Adrenal gland (tissue), 9 donors: ENCODE measurements at regions not wholly inside any gene's neighbourhood (a gene's known extent, or its start where the extent isn't known, plus 50 kb on each side); places are given as distances from the start of the nearest gene placed in this dataset.

ENCODE experiments used
- DNase-seq, 7 donors: peaks; one replicate each; pipeline ENCODE4 v3.0.0-alpha.2; 2019 to 2020
- H3K27ac ChIP-seq, 5 donors: fragments of 200-600 bp; sonication (generic) in 4 of 5; 1 replicate in 3 of 5; 2 replicates in 2 of 5; pipeline versions ENCODE4 v1.5.1 to v1.8.0; 2016 to 2020; ENCODE audit warnings: mild to moderate bottlenecking in 1 of 5
- H3K27me3 ChIP-seq: fragments of 200-600 bp; 2 replicates; pipeline ENCODE4 v1.8.0; 2021
- H3K36me3 ChIP-seq, 2 donors: fragments of 200-600 bp; replicated peaks in 1 of 2; 1 replicate in 1 of 2; 2 replicates in 1 of 2; pipeline versions ENCODE4 v1.5.1 to v1.8.0; 2018 to 2022
- H3K4me1 ChIP-seq, 2 donors: fragments of 200-600 bp; replicated peaks in 1 of 2; 1 replicate in 1 of 2; 2 replicates in 1 of 2; pipeline versions ENCODE4 v1.5.1 to v1.8.0; 2018 to 2021
- H3K4me3 ChIP-seq, 4 donors: fragments of 200-600 bp; sonication (generic) in 3 of 4; one replicate each; pipeline ENCODE4 v1.5.1; 2016 to 2018
- H3K9me3 ChIP-seq, 3 donors: fragments of 200-600 bp; sonication (generic) in 1 of 3; replicated peaks in 1 of 3; 1 replicate in 2 of 3; 2 replicates in 1 of 3; pipeline versions ENCODE4 v1.5.1 to v1.8.0; 2016 to 2021
- POLR2A ChIP-seq, 2 donors: fragments of 450-650 bp; IDR thresholded peaks; one replicate each; pipeline ENCODE4 v1.6.1; 2017; ENCODE audit warnings: antibody characterized with exemption in 2 of 2, mild to moderate bottlenecking in 2 of 2, moderate library complexity in 1 of 2
- WGBS, 4 donors: extraction: QIAGEN DNeasy Blood & Tissue Kit in 2 of 4; methylation state at CpG; one replicate each; pipeline versions ENCODE4 v1.1.5 to v1.1.7; 2013 to 2017; 5-methylcytosine and 5-hydroxymethylcytosine counted together
- intact Hi-C, 2 donors: fragments of 100-400 bp; cut with DNase I; formaldehyde crosslinking; loops; one replicate each; pipeline versions ENCODE4 v1.14.1 to v1.15.0; 2022 to 2023
- TF ChIP-seq, protein P1 (sequence below), 6 experiments: fragments of 450-650 bp in 4 of 6; fragments of 200-600 bp in 2 of 6; sonication (generic) in 1 of 6; IDR thresholded peaks; 1 replicate in 5 of 6; 2 replicates in 1 of 6; pipeline versions ENCODE4 v1.5.1 to v1.8.0; 2016 to 2021; ENCODE audit warnings: antibody characterized with exemption in 6 of 6, mild to moderate bottlenecking in 2 of 6, moderate library complexity in 1 of 6
- donor health status: healthy with polysubstance abuse.
- donor health status: Bipolar disorder and iron deficiency.
- donor health status: DM: yes; HTN: yes; CAD: no.
- donor health status: DM: no; HTN: no; CAD: no.
- donor health status: DM: no; HTN: no; CAD: no.

- Histone ChIP-seq H3K36me3 (no peaks in the 10 kb centered on the region), H3K9me3 (no peaks in the 10 kb centered on the region), H3K27me3 (no peaks in the 10 kb centered on the region), H3K4me3 (no peak overlapping the region), H3K27ac (no peak overlapping the region), H3K4me1 (no peaks in the 10 kb centered on the region)
- TF ChIP-seq POLR2A (IDR thresholded peaks at IDR 0.05) = no peak
- TF ChIP-seq, protein P1, sequence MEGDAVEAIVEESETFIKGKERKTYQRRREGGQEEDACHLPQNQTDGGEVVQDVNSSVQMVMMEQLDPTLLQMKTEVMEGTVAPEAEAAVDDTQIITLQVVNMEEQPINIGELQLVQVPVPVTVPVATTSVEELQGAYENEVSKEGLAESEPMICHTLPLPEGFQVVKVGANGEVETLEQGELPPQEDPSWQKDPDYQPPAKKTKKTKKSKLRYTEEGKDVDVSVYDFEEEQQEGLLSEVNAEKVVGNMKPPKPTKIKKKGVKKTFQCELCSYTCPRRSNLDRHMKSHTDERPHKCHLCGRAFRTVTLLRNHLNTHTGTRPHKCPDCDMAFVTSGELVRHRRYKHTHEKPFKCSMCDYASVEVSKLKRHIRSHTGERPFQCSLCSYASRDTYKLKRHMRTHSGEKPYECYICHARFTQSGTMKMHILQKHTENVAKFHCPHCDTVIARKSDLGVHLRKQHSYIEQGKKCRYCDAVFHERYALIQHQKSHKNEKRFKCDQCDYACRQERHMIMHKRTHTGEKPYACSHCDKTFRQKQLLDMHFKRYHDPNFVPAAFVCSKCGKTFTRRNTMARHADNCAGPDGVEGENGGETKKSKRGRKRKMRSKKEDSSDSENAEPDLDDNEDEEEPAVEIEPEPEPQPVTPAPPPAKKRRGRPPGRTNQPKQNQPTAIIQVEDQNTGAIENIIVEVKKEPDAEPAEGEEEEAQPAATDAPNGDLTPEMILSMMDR (IDR thresholded peaks at IDR 0.05) = peak in 5 of 6 experiments; percentile 17 to 38 (median 34)
- peak in 1 of 7 donors; percentile 27 for DNase-seq
- 72 to 82% (median 76%) methylated on average over 4 of the region's 4 CpGs for WGBS, 4 donors
- intact Hi-C loops = no loop called here
Measured at GRCh38 chr9:2336055-2336454, 285.5 kb upstream of the VLDLR start.

- Histone ChIP-seq H3K9me3 (no peaks in the 10 kb centered on the region), H3K36me3 (no peaks in the 10 kb centered on the region), H3K27me3 (no peaks in the 10 kb centered on the region), H3K4me1 (no peaks in the 10 kb centered on the region), H3K27ac (no peak overlapping the region), H3K4me3 (no peak overlapping the region)
- DNase-seq = no peak
- intact Hi-C loops = no loop called here
- no peak for TF ChIP-seq POLR2A (IDR thresholded peaks at IDR 0.05)
- TF ChIP-seq, protein P1 (IDR thresholded peaks at IDR 0.05) = no peak
- 73 to 93% (median 79%) methylated on average over 2 of the region's 2 CpGs for WGBS, 4 donors
Measured at GRCh38 chr9:2337131-2337530, 284.5 kb upstream of the VLDLR start.

DNA sequence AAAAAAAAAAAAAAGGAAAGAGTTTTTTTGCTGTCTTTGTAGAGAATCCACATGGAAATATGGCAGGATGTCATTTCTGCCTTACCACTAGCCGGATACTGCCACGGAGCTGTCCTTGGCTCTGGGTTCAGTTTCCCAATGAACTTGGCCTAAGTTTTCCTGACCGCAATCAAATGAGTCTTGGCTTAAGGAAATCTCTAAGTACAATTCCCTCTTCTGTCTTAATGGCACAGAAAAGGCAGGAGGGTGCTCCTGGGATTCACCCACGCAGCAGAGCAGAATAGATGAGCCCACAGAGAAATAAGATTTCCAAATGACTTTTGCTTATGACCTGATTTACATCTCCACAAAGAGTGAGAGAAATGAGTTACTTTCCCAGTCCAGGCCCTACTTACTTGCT lies 284.0 kb upstream of the VLDLR start:
- H3K4me1 ChIP-seq = no peaks in the 10 kb centered on the region
- no peak for TF ChIP-seq POLR2A (IDR thresholded peaks at IDR 0.05)
- TF ChIP-seq, protein P1 (IDR thresholded peaks at IDR 0.05) = no peak
- WGBS, 4 donors = 70 to 86% (median 76%) methylated on average over 4 of the region's 4 CpGs
- H3K27me3 ChIP-seq = no peaks in the 10 kb centered on the region
- no peaks in the 10 kb centered on the region for H3K9me3 ChIP-seq
- DNase-seq = no peak
- H3K4me3 ChIP-seq = no peak overlapping the region
- intact Hi-C loops = no loop called here
- no peak overlapping the region for H3K27ac ChIP-seq
- no peaks in the 10 kb centered on the region for H3K36me3 ChIP-seq

- no peak for DNase-seq
Measured at GRCh38 chr9:2338777-2339365, 282.7 kb upstream of the VLDLR start.

More at GRCh38 chr9:2338777-2339365, 282.7 kb upstream of the VLDLR start:
- intact Hi-C loops = no loop called here
- no peak overlapping the region for H3K27ac ChIP-seq
- H3K36me3 ChIP-seq = no peaks in the 10 kb centered on the region
- H3K4me3 ChIP-seq = no peak overlapping the region
- 87 to 92% (median 89%) methylated on average over 4 of the region's 4 CpGs for WGBS, 4 donors
- TF ChIP-seq, protein P1 (IDR thresholded peaks at IDR 0.05) = no peak
- no peak for TF ChIP-seq POLR2A (IDR thresholded peaks at IDR 0.05)
- no peaks in the 10 kb centered on the region for H3K27me3 ChIP-seq
- H3K9me3 ChIP-seq = no peaks in the 10 kb centered on the region
- no peaks in the 10 kb centered on the region for H3K4me1 ChIP-seq
